Mucosa of descending colon (tissue), 3 donors: ENCODE measurements at regions not wholly inside any gene's neighbourhood (a gene's known extent, or its start where the extent isn't known, plus 50 kb on each side); places are given as distances from the start of the nearest gene placed in this dataset.

Experiments used
- ATAC-seq: fragments of 200-7000 bp; cut with Tn5 transposase; one replicate; pipeline ENCODE4 v1.9.1; 2020; ENCODE audit warnings: mild to moderate bottlenecking, moderate library complexity
- DNase-seq, 3 donors: peaks; one replicate each; pipeline ENCODE4 v3.0.0-alpha.2; 2020
- H3K36me3 ChIP-seq: fragments of 200-600 bp; one replicate; pipeline ENCODE4 v1.8.0; 2021; ENCODE audit warnings: low read depth, mild to moderate bottlenecking
- H3K4me1 ChIP-seq: fragments of 200-600 bp; one replicate; pipeline ENCODE4 v1.8.0; 2021; ENCODE audit warnings: low read depth, mild to moderate bottlenecking
- H3K4me3 ChIP-seq: fragments of 200-600 bp; one replicate; pipeline ENCODE4 v1.8.0; 2021; ENCODE audit warnings: mild to moderate bottlenecking
- H3K9me3 ChIP-seq: fragments of 200-600 bp; one replicate; pipeline ENCODE4 v1.8.0; 2021; ENCODE audit warnings: mild to moderate bottlenecking
- intact Hi-C, 2 donors: fragments of 100-400 bp; cut with DNase I in 1 of 2; cut with micrococcal nuclease in 1 of 2; formaldehyde crosslinking; loops; one replicate each; pipeline versions ENCODE4 v1.11.0 to v1.11.1; 2022; cut with DNase I, micrococcal nuclease
- TF ChIP-seq, protein P1 (sequence below): fragments of 200-600 bp; IDR thresholded peaks from one replicate; pipeline ENCODE4 v1.8.0; 2022; ENCODE audit warnings: antibody characterized with exemption, mild to moderate bottlenecking
- donor health status: DM: no; HTN: no; CAD: no; lungs with moderate emphysema.
- donor health status: DM: no; HTN: no; CAD: no.
- donor health status: DM: no; HTN: yes; CAD: no.

GRCh38 chr7:94261067-94261466 is 133.6 kb upstream of the COL1A2 start:
- Histone ChIP-seq H3K9me3 (no peaks in the 10 kb centered on the region), H3K4me3 (no peak overlapping the region), H3K36me3 (no peaks in the 10 kb centered on the region), H3K4me1 (no peaks in the 10 kb centered on the region)
- no peak for DNase-seq
- intact Hi-C loops = no loop called here
- TF ChIP-seq, protein P1, sequence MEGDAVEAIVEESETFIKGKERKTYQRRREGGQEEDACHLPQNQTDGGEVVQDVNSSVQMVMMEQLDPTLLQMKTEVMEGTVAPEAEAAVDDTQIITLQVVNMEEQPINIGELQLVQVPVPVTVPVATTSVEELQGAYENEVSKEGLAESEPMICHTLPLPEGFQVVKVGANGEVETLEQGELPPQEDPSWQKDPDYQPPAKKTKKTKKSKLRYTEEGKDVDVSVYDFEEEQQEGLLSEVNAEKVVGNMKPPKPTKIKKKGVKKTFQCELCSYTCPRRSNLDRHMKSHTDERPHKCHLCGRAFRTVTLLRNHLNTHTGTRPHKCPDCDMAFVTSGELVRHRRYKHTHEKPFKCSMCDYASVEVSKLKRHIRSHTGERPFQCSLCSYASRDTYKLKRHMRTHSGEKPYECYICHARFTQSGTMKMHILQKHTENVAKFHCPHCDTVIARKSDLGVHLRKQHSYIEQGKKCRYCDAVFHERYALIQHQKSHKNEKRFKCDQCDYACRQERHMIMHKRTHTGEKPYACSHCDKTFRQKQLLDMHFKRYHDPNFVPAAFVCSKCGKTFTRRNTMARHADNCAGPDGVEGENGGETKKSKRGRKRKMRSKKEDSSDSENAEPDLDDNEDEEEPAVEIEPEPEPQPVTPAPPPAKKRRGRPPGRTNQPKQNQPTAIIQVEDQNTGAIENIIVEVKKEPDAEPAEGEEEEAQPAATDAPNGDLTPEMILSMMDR = no peak
- no peak for ATAC-seq

GRCh38 chr7:94264756-94265155 is 129.9 kb upstream of the COL1A2 start:
- Histone ChIP-seq H3K4me1 (no peaks in the 10 kb centered on the region), H3K9me3 (no peaks in the 10 kb centered on the region), H3K36me3 (no peaks in the 10 kb centered on the region), H3K4me3 (no peak overlapping the region)
- intact Hi-C loops = no loop called here
- TF ChIP-seq, protein P1 = no peak
- no peak for ATAC-seq
- no peak for DNase-seq

- DNase-seq (no peak), ATAC-seq (no peak)
- Histone ChIP-seq H3K36me3 (no peaks in the 10 kb centered on the region), H3K9me3 (no peaks in the 10 kb centered on the region), H3K4me3 (no peak overlapping the region), H3K4me1 (no peaks in the 10 kb centered on the region)
- TF ChIP-seq, protein P1 = no peak
- intact Hi-C loops = no loop called here
Measured at GRCh38 chr7:94265456-94265855, 129.2 kb upstream of the COL1A2 start.

GRCh38 chr7:94266238-94266644 is 128.5 kb upstream of the COL1A2 start:
- intact Hi-C loops = no loop called here
- TF ChIP-seq, protein P1 = no peak
- H3K4me3 ChIP-seq = no peak overlapping the region
- no peaks in the 10 kb centered on the region for H3K36me3 ChIP-seq
- ATAC-seq (no peak), DNase-seq (peak in 1 of 3 donors; percentile 7)
- no peaks in the 10 kb centered on the region for H3K4me1 ChIP-seq
- no peaks in the 10 kb centered on the region for H3K9me3 ChIP-seq

DNA sequence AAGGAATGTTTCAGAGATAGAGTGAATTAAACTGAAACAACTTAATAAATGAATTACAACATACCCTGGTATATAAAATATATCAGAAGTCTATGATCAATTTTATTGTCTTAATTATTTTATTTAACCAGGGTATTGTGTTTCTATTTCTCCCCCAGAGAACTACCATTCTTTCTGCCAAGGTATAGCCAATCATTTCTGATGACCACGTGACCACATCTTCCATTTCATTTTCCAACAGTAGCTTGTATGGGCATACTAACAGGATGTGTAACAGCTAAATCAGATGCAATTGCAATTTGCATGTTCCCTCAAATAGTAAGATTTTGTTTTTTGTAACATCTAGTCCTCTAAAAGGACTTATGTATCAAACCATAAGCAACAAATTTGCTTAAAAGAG is 123.9 kb upstream of the COL1A2 start:
- no peak overlapping the region for H3K4me3 ChIP-seq
- no peak for ATAC-seq
- DNase-seq = no peak
- H3K4me1 ChIP-seq = no peaks in the 10 kb centered on the region
- intact Hi-C loops = no loop called here
- no peaks in the 10 kb centered on the region for H3K9me3 ChIP-seq
- TF ChIP-seq, protein P1 = no peak
- no peaks in the 10 kb centered on the region for H3K36me3 ChIP-seq
